ENCODE measurements at regions not wholly inside any gene's neighbourhood (a gene's known extent, or its start where the extent isn't known, plus 50 kb on each side); places are given as distances from the start of the nearest gene placed in this dataset.

DNA sequence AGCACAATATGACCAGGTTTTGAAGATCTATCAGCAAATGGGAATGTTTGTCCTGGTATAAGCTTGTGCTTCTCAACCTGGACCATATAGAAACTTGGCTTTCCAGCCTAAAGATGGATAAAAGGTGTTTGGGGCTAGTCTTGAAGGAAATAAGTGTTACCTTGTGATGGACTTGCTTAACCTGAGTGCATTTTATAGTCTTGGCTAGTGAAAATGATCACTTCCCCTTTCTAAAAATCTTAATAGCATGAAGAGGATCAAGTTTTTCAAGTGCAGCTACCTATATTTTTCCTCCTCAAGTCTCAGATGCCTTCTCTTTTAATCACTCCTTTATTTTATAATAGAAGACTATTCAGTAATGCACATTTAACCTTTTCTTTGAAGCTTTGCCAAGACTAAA, 919.8 kb upstream of the SLITRK1 start:
- no peak for TF ChIP-seq POLR2A (IDR thresholded peaks at IDR 0.05)
- TF ChIP-seq, protein P1, sequence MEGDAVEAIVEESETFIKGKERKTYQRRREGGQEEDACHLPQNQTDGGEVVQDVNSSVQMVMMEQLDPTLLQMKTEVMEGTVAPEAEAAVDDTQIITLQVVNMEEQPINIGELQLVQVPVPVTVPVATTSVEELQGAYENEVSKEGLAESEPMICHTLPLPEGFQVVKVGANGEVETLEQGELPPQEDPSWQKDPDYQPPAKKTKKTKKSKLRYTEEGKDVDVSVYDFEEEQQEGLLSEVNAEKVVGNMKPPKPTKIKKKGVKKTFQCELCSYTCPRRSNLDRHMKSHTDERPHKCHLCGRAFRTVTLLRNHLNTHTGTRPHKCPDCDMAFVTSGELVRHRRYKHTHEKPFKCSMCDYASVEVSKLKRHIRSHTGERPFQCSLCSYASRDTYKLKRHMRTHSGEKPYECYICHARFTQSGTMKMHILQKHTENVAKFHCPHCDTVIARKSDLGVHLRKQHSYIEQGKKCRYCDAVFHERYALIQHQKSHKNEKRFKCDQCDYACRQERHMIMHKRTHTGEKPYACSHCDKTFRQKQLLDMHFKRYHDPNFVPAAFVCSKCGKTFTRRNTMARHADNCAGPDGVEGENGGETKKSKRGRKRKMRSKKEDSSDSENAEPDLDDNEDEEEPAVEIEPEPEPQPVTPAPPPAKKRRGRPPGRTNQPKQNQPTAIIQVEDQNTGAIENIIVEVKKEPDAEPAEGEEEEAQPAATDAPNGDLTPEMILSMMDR (IDR thresholded peaks at IDR 0.05) = no peak

All from adrenal gland (tissue), 5 donors.